ENCODE measurements at regions not wholly inside any gene's neighbourhood (a gene's known extent, or its start where the extent isn't known, plus 50 kb on each side); places are given as distances from the start of the nearest gene placed in this dataset.

DNA sequence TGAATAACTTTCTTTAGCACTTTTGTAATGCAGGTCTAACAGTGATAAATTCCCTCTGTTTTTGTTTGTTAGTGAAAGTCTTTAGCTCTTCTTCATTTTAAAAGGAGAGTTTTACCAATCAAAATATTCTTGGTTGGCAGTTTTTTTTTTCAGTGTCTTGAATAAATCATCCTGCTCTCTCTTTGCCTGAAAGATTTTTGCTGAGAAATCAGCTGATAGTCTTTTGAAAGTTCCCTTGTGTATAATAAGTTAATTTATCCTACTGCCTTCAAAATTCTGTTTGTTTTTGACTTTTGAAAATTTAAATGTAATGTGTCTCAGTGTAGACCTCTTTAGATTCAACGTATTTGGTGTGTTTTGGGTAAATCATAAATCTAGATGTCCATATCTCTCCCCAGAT, 205.7 kb upstream of the NXPH2 start:
- H3K4me3 ChIP-seq (ENCODE audit: low read depth, low read length) = no peak overlapping the region
- TF ChIP-seq, protein P1, sequence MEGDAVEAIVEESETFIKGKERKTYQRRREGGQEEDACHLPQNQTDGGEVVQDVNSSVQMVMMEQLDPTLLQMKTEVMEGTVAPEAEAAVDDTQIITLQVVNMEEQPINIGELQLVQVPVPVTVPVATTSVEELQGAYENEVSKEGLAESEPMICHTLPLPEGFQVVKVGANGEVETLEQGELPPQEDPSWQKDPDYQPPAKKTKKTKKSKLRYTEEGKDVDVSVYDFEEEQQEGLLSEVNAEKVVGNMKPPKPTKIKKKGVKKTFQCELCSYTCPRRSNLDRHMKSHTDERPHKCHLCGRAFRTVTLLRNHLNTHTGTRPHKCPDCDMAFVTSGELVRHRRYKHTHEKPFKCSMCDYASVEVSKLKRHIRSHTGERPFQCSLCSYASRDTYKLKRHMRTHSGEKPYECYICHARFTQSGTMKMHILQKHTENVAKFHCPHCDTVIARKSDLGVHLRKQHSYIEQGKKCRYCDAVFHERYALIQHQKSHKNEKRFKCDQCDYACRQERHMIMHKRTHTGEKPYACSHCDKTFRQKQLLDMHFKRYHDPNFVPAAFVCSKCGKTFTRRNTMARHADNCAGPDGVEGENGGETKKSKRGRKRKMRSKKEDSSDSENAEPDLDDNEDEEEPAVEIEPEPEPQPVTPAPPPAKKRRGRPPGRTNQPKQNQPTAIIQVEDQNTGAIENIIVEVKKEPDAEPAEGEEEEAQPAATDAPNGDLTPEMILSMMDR (IDR thresholded peaks at IDR 0.05; ENCODE audit: insufficient read depth, low read depth, low read length) = no peak
- no peak for DNase-seq (ENCODE audit: low read depth)

DNA sequence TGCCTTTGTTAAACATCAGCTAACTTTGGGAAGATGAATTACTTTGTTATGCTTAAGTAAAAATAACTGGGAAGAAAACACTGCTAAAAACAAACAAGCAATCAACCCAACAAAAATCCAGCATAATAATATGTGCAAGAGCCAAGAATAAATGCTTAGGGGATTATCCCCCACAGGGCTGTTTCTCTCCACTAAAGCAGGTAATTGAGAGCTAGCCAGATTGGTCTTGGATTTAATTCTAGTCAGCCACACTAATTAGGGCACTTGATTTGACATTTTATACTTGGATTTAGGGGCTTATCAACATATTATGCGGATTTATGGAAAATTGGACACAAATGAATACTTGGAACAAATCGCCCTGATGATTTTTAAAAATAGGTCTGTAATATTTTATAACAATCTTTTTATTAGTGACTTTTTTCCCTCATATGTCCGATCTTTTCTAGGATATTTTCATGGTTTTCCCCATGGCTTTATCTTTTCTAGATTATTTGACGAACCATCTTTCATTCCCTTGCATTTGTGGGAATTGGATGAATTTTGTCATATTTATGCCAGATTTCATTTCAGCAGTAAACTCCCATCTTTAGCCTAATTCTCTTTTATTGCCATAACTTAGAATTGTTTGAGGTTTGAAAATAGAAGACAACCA, 199.1 kb upstream of the NXPH2 start:
- TF ChIP-seq, protein P1 (IDR thresholded peaks at IDR 0.05; ENCODE audit: insufficient read depth, low read depth, low read length) = no peak
- H3K4me3 ChIP-seq (ENCODE audit: low read depth, low read length) = no peak overlapping the region
- DNase-seq (ENCODE audit: low read depth) = no peak

DNA sequence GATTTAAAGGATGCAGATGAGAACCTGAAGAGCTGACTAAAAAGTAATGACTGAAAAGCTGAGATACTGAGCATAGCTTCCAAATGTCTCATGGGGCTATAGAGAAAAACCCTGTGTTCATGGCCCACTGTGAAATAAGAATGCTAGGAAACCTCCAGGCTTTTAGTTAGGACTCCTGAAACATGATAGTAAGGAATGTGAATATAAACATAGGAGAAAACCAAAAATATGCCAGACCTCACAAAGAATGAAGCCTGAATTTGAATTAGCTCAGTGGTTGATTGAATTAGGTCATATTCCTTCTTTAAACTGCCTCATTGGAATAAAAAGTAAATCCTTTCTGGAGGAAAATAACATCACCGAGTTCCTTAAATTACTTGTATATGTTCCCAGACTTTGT, 194.5 kb upstream of the NXPH2 start:
- peak; percentile 3 for DNase-seq (ENCODE audit: low read depth)
- no peak overlapping the region for H3K4me3 ChIP-seq (ENCODE audit: low read depth, low read length)
- TF ChIP-seq, protein P1 (IDR thresholded peaks at IDR 0.05; ENCODE audit: insufficient read depth, low read depth, low read length) = no peak

DNA sequence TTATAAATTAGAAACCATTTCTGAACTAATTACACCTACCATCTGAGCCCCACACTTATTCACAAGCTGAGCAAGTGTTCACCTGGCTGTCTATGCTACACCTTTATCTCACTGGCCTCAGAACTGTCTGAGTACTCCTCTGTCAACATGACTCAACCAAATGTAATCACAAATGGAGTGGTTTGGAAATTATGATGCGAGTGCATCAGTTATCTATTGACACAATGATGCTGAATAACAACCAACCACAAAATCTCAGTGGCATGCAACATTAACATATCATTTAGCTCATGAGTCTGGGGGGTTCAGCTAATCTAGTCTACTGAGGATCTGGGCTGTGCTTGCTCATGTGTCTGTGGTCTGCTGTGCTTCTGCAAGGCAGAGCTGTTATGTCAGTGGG, 184.2 kb upstream of the NXPH2 start:
- no peak for DNase-seq (ENCODE audit: low read depth)
- TF ChIP-seq, protein P1 (IDR thresholded peaks at IDR 0.05; ENCODE audit: insufficient read depth, low read depth, low read length) = no peak
- H3K4me3 ChIP-seq (ENCODE audit: low read depth, low read length) = no peak overlapping the region

DNA sequence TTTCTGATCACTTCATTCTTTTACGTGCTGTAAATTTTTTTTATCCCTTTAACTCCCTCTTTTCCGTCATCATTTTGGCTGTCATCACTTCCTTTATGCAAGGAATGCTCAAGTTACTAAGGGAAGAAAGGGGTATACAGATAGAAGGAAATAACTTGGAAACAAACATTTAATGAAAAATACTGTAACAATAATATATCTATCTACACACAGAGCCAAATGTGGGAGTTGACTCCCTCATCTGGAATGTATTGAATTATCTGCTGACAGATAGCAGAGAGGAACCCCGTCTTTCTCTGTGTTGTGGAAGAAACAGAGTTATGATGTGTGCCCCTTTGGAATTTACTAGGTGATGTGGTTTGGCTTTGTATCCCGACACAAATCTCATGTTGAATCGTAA, 182.5 kb upstream of the NXPH2 start:
- DNase-seq (ENCODE audit: low read depth) = no peak

DNA sequence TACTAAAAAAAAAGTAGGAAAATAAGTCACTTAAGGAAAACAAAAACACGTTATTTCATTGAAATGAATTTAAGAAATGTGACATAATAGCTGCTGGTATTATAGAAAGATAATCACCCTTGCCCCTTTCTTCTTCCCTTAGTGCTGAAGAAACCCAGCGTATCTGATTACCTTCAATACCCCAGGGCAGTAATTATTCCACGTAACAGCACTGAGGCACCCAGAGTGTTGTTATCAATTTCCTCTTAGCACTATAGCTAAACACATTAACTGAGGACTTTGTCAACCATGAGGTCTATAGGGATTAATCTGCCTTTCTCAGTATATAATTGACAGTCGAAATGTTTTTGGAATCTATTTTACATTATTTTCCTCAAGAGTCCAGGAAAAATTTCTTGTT, 180.0 kb upstream of the NXPH2 start:
- TF ChIP-seq, protein P1 (IDR thresholded peaks at IDR 0.05; ENCODE audit: insufficient read depth, low read depth, low read length) = no peak
- H3K4me3 ChIP-seq (ENCODE audit: low read depth, low read length) = no peak overlapping the region

More for the DNA sequence above, 182.5 kb upstream of the NXPH2 start:
- no peak overlapping the region for H3K4me3 ChIP-seq (ENCODE audit: low read depth, low read length)
- TF ChIP-seq, protein P1 (IDR thresholded peaks at IDR 0.05; ENCODE audit: insufficient read depth, low read depth, low read length) = no peak

DNA sequence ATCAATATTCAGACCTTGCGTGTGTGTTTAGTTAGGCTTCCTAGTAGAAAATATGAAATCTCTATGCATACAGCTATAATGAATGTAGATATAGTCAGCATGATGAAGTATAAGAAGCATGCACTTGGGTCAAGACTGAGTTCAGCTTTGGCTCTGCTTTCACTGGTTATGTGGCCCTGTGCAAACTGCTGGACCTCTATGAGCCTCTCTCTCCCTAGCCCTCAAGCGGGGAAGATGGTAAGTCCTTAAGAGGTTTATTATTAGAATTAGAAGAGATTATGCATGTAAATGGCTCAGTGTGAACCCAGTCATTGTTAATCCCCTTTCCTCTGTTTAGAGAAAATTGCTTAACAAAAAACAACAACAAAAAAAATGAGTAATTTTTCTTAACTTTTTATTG, 178.8 kb upstream of the NXPH2 start:
- no peak overlapping the region for H3K4me3 ChIP-seq (ENCODE audit: low read depth, low read length)
- TF ChIP-seq, protein P1 (IDR thresholded peaks at IDR 0.05; ENCODE audit: insufficient read depth, low read depth, low read length) = no peak
- no peak for DNase-seq (ENCODE audit: low read depth)

More for the DNA sequence above, 180.0 kb upstream of the NXPH2 start:
- no peak for DNase-seq (ENCODE audit: low read depth)
